Inflammatory macrophage treated with lipopolysaccharide for 4 hours (primary cell): ENCODE measurements at regions not wholly inside any gene's neighbourhood (a gene's known extent, or its start where the extent isn't known, plus 50 kb on each side); places are given as distances from the start of the nearest gene placed in this dataset.
"Not testable (repeated sequence)": the region's sequence is repeated elsewhere in the genome, so short reads cannot be mapped to it uniquely, and the experiment has no call there.

Experiments
- DNase-seq: peaks from one replicate; pipeline ENCODE4 v3.0.0-alpha.2; 2020

DNA sequence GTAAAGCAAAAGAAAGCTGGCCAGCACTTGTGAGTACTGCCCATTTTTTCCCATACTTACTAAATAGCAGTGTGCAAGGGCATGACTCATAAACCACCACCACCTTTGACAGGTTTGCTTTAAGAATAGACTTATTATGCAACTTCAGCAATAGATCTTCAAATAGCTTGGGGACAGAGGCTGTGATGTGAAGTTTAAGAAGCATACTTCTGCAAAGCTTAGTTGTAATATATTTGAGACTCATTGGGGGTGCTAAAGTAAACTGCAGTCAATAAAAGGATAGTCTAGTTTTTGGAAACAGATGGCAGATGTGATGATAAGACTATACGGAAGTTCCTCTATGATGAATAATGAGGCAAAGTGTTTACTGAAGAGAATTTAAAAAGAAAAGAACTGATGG is 210.0 kb downstream of the PLA2G4A start:
- no peak for DNase-seq

GRCh38 chr1:187041104-187041503 is 212.4 kb downstream of the PLA2G4A start:
- DNase-seq: no peak

GRCh38 chr1:187042538-187042937 is 213.8 kb downstream of the PLA2G4A start:
- DNase-seq: no peak

GRCh38 chr1:187043433-187043832 is 214.7 kb downstream of the PLA2G4A start:
- not testable (repeated sequence) for DNase-seq

- DNase-seq: no peak
Observed at GRCh38 chr1:187044411-187044810, 215.7 kb downstream of the PLA2G4A start.

GRCh38 chr1:187045371-187045770 is 216.6 kb downstream of the PLA2G4A start:
- DNase-seq: no peak

DNA sequence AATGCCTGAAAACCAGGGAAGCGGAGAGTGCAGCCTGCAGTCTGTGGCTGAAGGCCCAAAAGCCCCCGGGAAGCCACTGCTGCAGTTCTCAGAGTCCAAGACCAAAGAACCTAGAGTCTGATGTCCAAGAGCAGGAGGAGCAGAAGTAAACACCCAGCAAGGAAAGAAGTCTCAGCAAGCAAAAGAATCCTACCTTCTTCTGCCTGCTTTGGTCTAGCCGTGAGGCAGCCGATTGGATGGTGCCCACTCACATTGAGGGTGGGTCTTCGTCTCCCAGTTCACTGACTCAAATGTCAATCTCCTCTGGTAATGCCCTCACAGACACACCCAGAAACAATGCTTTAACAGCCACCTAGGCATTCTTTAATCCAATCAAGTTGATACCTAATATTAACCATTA is 217.5 kb downstream of the PLA2G4A start:
- DNase-seq: no peak

- DNase-seq: no peak
Observed at GRCh38 chr1:187047298-187047697, 218.5 kb downstream of the PLA2G4A start.

- peak; percentile 11 for DNase-seq
Observed at GRCh38 chr1:187051618-187052232, 223.0 kb downstream of the PLA2G4A start.

GRCh38 chr1:187053876-187054275 is 225.1 kb downstream of the PLA2G4A start:
- DNase-seq: no peak

DNA sequence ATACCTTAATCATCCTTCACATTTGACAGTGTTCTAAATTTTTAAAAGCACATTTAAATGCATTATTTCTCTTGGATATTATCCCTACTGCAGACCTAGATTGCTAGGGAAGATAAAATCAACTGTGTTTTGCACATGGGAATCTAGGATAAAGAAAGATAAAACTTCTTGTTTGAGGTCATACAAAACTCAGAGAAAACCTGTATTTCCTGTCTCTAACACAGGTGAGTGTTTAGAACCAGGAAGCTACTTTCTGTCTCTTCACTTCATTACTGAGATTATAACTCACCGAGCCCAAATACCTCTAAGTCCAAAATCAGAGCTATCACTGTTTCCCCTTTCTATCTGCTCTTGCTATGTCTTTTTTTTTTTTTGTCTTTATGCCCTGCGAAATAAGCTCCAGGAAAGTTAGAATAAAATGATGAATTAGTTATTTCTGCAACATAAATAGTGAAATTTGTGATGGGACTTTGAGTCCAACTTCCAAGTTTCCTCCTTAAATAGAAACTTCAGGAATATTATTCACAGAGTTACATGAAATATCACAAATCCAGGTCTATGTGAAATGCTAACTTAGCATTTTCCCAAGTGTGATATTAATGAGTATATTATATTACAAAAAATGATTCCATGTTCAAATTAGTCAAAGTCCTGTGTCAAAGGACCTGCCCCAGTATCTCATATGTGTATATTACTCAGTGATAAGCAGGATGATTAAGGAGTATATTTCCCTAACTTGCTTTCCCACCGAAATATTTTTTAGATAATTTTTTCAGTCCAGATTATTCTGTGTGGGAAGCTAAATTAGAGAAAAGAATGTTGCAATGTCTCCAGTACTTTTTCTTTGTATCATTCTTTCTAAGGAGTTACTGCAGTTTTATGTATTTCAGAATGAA is 226.4 kb downstream of the PLA2G4A start:
- DNase-seq: no peak

- no peak for DNase-seq
Observed at GRCh38 chr1:187063271-187063670, 234.5 kb downstream of the PLA2G4A start.

GRCh38 chr1:187067160-187067559 is 238.4 kb downstream of the PLA2G4A start:
- DNase-seq: no peak

GRCh38 chr1:187070076-187070475 is 241.3 kb downstream of the PLA2G4A start:
- no peak for DNase-seq

GRCh38 chr1:187072262-187073034 is 243.7 kb downstream of the PLA2G4A start:
- DNase-seq: not testable (repeated sequence)

GRCh38 chr1:187073035-187073560 is 244.3 kb downstream of the PLA2G4A start:
- not testable (repeated sequence) for DNase-seq

GRCh38 chr1:187073634-187074245 is 245.0 kb downstream of the PLA2G4A start:
- DNase-seq: not testable (repeated sequence)

DNA sequence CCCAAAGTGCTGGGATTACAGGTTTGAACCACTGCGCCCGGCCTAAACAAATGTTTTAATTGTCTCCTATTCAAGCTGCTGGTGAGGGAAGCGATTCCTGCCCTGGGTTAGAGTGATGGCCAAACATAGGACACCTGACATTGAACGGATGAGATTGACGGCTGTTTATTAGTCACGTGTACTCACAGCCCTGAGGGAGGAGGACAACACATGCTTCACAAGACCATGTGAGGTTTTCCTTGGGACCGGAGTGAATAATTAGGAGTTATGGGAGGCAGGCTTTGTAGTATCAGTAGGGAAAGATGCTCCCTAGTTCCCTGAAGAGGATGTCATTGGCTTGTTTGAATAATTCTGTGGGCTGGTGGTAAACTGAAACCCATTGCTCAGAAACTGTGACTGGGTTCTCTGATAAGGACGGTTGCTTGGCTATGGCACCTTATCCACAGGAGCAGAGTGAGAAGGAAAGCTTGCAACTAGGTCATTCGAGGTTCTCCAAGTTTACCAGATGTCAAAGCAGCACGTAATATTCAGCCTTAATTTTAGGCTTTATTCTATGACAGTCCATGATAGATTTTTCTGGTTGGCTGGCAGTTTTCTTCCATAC is 245.8 kb downstream of the PLA2G4A start:
- DNase-seq: no peak

DNA sequence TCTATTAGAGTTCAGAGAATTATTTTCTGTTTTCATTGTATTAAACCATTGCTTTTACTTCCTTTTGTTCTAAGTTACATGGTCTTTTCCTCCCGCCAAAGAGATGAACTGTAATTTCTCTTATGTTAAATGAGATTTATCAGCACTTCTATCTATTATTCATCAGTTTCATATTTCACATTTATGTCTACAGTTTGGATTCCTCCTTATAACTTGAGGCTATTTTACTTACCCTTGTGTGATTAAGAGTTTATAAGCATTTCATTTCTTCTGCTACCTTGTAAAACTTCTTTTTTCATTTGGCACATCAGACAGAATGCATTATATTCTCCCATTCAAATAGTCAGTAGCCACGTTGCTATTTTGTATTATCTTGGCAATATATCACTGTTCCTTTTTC is 248.2 kb downstream of the PLA2G4A start:
- no peak for DNase-seq

GRCh38 chr1:187078321-187078720 is 249.6 kb downstream of the PLA2G4A start:
- no peak for DNase-seq

DNA sequence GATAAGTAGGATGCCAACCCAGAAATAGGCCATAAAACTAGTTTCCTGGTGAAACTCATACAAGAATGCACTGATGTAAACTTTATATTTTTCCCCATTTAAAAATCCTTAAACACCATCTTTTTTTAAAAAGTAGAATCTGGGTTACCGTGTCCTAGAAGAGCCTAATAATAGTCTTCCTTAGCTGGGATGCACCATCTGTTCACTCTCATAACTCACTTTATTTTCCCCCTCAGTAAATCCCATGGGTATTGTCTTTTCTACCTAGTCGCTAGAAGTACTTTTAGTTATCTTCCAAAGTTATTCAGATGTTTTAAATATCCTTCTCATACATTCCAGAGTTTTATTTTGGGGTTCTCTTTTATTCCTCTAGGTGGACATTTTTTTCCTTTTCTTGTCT is 250.2 kb downstream of the PLA2G4A start:
- DNase-seq: no peak

GRCh38 chr1:187079330-187079729 is 250.6 kb downstream of the PLA2G4A start:
- DNase-seq: no peak
